ENCODE measurements at regions not wholly inside any gene's neighbourhood (a gene's known extent, or its start where the extent isn't known, plus 50 kb on each side); places are given as distances from the start of the nearest gene placed in this dataset.

DNA sequence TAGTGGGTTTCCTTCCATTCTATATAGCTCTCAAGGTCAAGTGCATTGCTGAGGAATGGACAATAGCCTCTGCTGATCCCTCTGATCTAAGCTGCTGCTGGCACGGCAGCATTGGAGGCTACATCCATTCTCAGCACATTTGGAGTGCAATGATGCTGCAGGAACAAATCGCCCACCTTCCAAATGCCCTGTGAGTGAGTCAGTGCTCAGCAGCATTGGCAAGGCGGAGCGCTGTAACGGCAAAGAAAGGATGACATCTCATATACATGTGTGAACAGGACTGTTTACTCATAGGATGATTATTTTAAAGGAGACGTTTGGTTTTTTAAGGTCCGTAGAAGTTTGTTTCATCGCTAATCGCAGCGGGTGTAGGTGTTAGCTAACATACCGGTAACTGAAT lies 408.7 kb downstream of the ARHGEF28 start:
- TF ChIP-seq POLR2A (IDR thresholded peaks at IDR 0.05; ENCODE audit: control extremely low read depth in 1 of 2, low read depth in 2 of 2, low read length in 2 of 2), result no peak
- TF ChIP-seq, protein P1, sequence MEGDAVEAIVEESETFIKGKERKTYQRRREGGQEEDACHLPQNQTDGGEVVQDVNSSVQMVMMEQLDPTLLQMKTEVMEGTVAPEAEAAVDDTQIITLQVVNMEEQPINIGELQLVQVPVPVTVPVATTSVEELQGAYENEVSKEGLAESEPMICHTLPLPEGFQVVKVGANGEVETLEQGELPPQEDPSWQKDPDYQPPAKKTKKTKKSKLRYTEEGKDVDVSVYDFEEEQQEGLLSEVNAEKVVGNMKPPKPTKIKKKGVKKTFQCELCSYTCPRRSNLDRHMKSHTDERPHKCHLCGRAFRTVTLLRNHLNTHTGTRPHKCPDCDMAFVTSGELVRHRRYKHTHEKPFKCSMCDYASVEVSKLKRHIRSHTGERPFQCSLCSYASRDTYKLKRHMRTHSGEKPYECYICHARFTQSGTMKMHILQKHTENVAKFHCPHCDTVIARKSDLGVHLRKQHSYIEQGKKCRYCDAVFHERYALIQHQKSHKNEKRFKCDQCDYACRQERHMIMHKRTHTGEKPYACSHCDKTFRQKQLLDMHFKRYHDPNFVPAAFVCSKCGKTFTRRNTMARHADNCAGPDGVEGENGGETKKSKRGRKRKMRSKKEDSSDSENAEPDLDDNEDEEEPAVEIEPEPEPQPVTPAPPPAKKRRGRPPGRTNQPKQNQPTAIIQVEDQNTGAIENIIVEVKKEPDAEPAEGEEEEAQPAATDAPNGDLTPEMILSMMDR (IDR thresholded peaks at IDR 0.05; ENCODE audit: control extremely low read depth in 1 of 3, insufficient read depth in 1 of 3, low read depth in 1 of 3, low read length in 3 of 3), result no peak
- no peak for TF ChIP-seq CEBPB (IDR thresholded peaks at IDR 0.05; ENCODE audit: low read depth, low read length)
- TF ChIP-seq EZH2 (IDR thresholded peaks at IDR 0.05; ENCODE audit: low read depth, low read length, severe bottlenecking), result no peak
- no peak for TF ChIP-seq KDM1A (IDR thresholded peaks at IDR 0.05; ENCODE audit: borderline replicate concordance, low read length)
- TF ChIP-seq SUZ12 (IDR thresholded peaks at IDR 0.05; ENCODE audit: low read length), result no peak
